SK-N-MC (cell line): ENCODE measurements at regions not wholly inside any gene's neighbourhood (a gene's known extent, or its start where the extent isn't known, plus 50 kb on each side); places are given as distances from the start of the nearest gene placed in this dataset.

Experiments used
- DNase-seq: peaks from one replicate; pipeline ENCODE4 v3.0.0-alpha.2; 2011; ENCODE audit warnings: low read depth, low spot score
- H3K27ac ChIP-seq: fragments of 200-600 bp; sonication (generic); 2 replicates; pipeline ENCODE4 v1.5.1; 2016; ENCODE audit warnings: mixed run types
- H3K36me3 ChIP-seq: fragments of 200-600 bp; sonication (generic); 2 replicates; pipeline ENCODE4 v1.6.1; 2017; ENCODE audit warnings: antibody characterized with exemption, low read length, mixed read lengths; ENCODE audit not compliant: insufficient read depth
- H3K4me3 ChIP-seq: fragments of 200-600 bp; sonication (generic); 2 replicates; pipeline ENCODE4 v1.5.1; 2016
- H3K9ac ChIP-seq: fragments of 200-600 bp; sonication (generic); 2 replicates; pipeline ENCODE4 v1.8.0; 2017; ENCODE audit warnings: mixed run types, mixed read lengths; ENCODE audit not compliant: insufficient read length
- H3K9me3 ChIP-seq: fragments of 200-600 bp; sonication (generic); 2 replicates; pipeline ENCODE4 v1.6.1; 2017; ENCODE audit warnings: low read depth, mild to moderate bottlenecking, antibody characterized with exemption, low read length, moderate library complexity, mixed read lengths
- EZH2 ChIP-seq: fragments of 200-600 bp; sonication (generic); IDR thresholded peaks from one replicate; pipeline ENCODE4 v1.6.1; 2017; ENCODE audit warnings: antibody characterized with exemption
- FOXP2 ChIP-seq: optimal IDR thresholded peaks from 2 replicates; pipeline ENCODE3; 2011; ENCODE audit warnings: mild to moderate bottlenecking, moderate library complexity; ENCODE audit not compliant: insufficient read depth; ENCODE audit errors: extremely low read length, control extremely low read depth
- POLR2AphosphoS5 ChIP-seq: IDR thresholded peaks from 2 replicates; pipeline ENCODE4 v1.6.1; 2012; ENCODE audit warnings: mild to moderate bottlenecking, low read depth, low read length, borderline replicate concordance

GRCh38 chr14:71497645-71498086, 434.6 kb upstream of the RGS6 start:
- DNase-seq, result no peak
- no peaks in the 10 kb centered on the region; the same call in 1 of the 2 replicates for H3K36me3 ChIP-seq

GRCh38 chr14:71498212-71498611, 434.0 kb upstream of the RGS6 start:
- H3K36me3 ChIP-seq, result no peaks in the 10 kb centered on the region; the same call in 1 of the 2 replicates
- DNase-seq, result no peak
- no peak for TF ChIP-seq FOXP2
- peak overlapping the region; percentile 61 for H3K27ac ChIP-seq
- H3K9ac ChIP-seq, result peak overlapping the region; percentile 28
- no peaks in the 10 kb centered on the region for H3K9me3 ChIP-seq
- no peak overlapping the region for H3K4me3 ChIP-seq

More at GRCh38 chr14:71497645-71498086, 434.6 kb upstream of the RGS6 start:
- no peak for TF ChIP-seq FOXP2
- no peak for TF ChIP-seq EZH2
- no peak for TF ChIP-seq POLR2AphosphoS5
- Histone ChIP-seq H3K4me3 (no peak overlapping the region), H3K9me3 (no peaks in the 10 kb centered on the region), H3K27ac (peak overlapping the region; percentile 19; the same call in 1 of the 2 replicates), H3K9ac (no peak overlapping the region)

- H3K4me3 ChIP-seq, result no peak overlapping the region
- no peak for DNase-seq
- no peaks in the 10 kb centered on the region; the same call in 1 of the 2 replicates for H3K36me3 ChIP-seq
- no peak for TF ChIP-seq FOXP2
- no peak for TF ChIP-seq POLR2AphosphoS5
- no peak for TF ChIP-seq EZH2
- H3K9me3 ChIP-seq, result no peaks in the 10 kb centered on the region
- no peak overlapping the region for H3K27ac ChIP-seq
- no peak overlapping the region for H3K9ac ChIP-seq
These were observed 433.2 kb upstream of the RGS6 start for GRCh38 chr14:71499018-71499417.

- TF ChIP-seq POLR2AphosphoS5, result no peak
- no peak for TF ChIP-seq EZH2
- no peak for TF ChIP-seq FOXP2
- H3K9me3 ChIP-seq, result no peaks in the 10 kb centered on the region
- no peak overlapping the region for H3K4me3 ChIP-seq
- peaks cover 8% of the 10 kb centered on the region for H3K36me3 ChIP-seq
- no peak for DNase-seq
- H3K27ac ChIP-seq, result no peak overlapping the region
- H3K9ac ChIP-seq, result no peak overlapping the region
These were observed 424.5 kb upstream of the RGS6 start for GRCh38 chr14:71507681-71508080.

- H3K9ac ChIP-seq, result no peak overlapping the region
- H3K4me3 ChIP-seq, result peak overlapping the region; percentile 16; the same call in 1 of the 2 replicates
- H3K36me3 ChIP-seq, result peaks cover 13% of the 10 kb centered on the region
- TF ChIP-seq FOXP2, result no peak
- TF ChIP-seq EZH2, result no peak
- no peak for TF ChIP-seq POLR2AphosphoS5
- peak overlapping the region; percentile 51; the same call in 1 of the 2 replicates for H3K27ac ChIP-seq
- DNase-seq, result no peak
- H3K9me3 ChIP-seq, result no peaks in the 10 kb centered on the region
These were observed 423.3 kb upstream of the RGS6 start for GRCh38 chr14:71508901-71509300.

- no peak overlapping the region for H3K4me3 ChIP-seq
- no peaks in the 10 kb centered on the region for H3K9me3 ChIP-seq
- TF ChIP-seq POLR2AphosphoS5 (no peak), EZH2 (no peak), FOXP2 (no peak)
- no peak for DNase-seq
- H3K9ac ChIP-seq, result no peak overlapping the region
- no peak overlapping the region for H3K27ac ChIP-seq
- peaks cover 30% of the 10 kb centered on the region for H3K36me3 ChIP-seq
These were observed 421.1 kb upstream of the RGS6 start for GRCh38 chr14:71511152-71511551.

GRCh38 chr14:71514941-71515919, 417.0 kb upstream of the RGS6 start:
- TF ChIP-seq EZH2, result no peak
- TF ChIP-seq FOXP2, result no peak
- TF ChIP-seq POLR2AphosphoS5, result no peak
- Histone ChIP-seq H3K27ac (peak overlapping the region; percentile 29), H3K4me3 (no peak overlapping the region), H3K9ac (no peak overlapping the region), H3K9me3 (no peaks in the 10 kb centered on the region), H3K36me3 (peaks cover 58% of the 10 kb centered on the region)
- no peak for DNase-seq

GRCh38 chr14:71521238-71522135, 410.7 kb upstream of the RGS6 start:
- Histone ChIP-seq H3K4me3 (no peak overlapping the region), H3K27ac (no peak overlapping the region), H3K9ac (no peak overlapping the region), H3K36me3 (peaks cover 28% of the 10 kb centered on the region), H3K9me3 (no peaks in the 10 kb centered on the region)
- DNase-seq, result no peak
- TF ChIP-seq FOXP2, result no peak
- no peak for TF ChIP-seq EZH2
- no peak for TF ChIP-seq POLR2AphosphoS5
